ENCODE measurements at regions not wholly inside any gene's neighbourhood (a gene's known extent, or its start where the extent isn't known, plus 50 kb on each side); places are given as distances from the start of the nearest gene placed in this dataset.

GRCh38 chr9:86893811-86894490, 53.4 kb downstream of the GAS1 start:
- Mint-ChIP-seq H3K27ac (no peak overlapping the region), H3K27me3 (no peaks in the 10 kb centered on the region), H3K4me1 (no peaks in the 10 kb centered on the region), H3K9me3 (no peaks in the 10 kb centered on the region), H3K36me3 (no peaks in the 10 kb centered on the region), H3K4me3 (no peak overlapping the region)
- DNase-seq (ENCODE audit: low spot score in 2 of 2), result no peak
- no peak for ATAC-seq (ENCODE audit: low read depth)

DNA sequence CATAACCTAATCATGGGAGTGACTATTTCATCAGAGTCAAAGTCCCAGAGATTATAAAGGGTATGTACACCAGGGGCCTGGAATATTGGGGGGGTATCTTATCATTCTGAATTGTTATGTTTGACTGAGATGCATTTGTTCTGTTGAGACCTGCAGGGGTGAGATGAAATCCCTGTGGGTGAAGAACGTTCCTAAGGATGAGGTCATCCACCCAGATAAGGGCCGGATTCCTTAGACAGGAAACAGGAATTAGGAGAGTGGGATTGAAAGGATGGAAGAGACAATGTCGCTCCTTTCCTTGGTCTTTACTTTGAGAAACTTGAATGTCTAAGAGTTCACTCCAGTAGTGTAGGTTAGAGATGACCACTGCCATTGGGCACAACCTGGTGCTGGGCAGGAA, 54.7 kb downstream of the GAS1 start:
- DNase-seq (ENCODE audit: low spot score in 2 of 2) (no peak), ATAC-seq (ENCODE audit: low read depth) (no peak)
- H3K36me3 Mint-ChIP-seq, result no peaks in the 10 kb centered on the region
- no peaks in the 10 kb centered on the region for H3K9me3 Mint-ChIP-seq
- H3K4me3 Mint-ChIP-seq, result no peak overlapping the region
- no peaks in the 10 kb centered on the region for H3K4me1 Mint-ChIP-seq
- H3K27ac Mint-ChIP-seq, result no peak overlapping the region
- H3K27me3 Mint-ChIP-seq, result no peaks in the 10 kb centered on the region

GRCh38 chr9:86891886-86892437, 55.3 kb downstream of the GAS1 start:
- Mint-ChIP-seq H3K27me3 (no peaks in the 10 kb centered on the region), H3K36me3 (no peaks in the 10 kb centered on the region), H3K4me1 (no peaks in the 10 kb centered on the region), H3K9me3 (no peaks in the 10 kb centered on the region), H3K27ac (no peak overlapping the region), H3K4me3 (no peak overlapping the region)
- DNase-seq (ENCODE audit: low spot score in 2 of 2), result no peak
- ATAC-seq (ENCODE audit: low read depth), result no peak

DNA sequence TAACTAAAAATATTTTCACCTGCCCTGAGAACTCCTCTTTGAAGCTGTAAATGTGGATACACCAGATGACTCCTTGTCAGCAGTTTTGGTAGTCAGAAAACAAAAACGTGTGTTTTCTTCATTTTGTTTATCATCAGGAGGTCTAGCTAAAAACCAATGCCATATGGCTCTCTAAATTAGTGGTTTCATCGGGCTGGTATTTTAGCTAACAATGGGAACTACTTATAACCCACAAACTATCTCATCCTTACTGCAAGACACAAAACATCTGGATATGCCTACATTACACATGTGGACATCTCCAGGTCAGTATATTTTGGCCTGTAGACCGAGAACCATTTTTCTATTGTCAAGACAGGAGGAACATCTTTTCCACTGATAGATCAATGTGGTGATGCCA, 56.2 kb downstream of the GAS1 start:
- no peaks in the 10 kb centered on the region for H3K4me1 Mint-ChIP-seq
- ATAC-seq (ENCODE audit: low read depth) (no peak), DNase-seq (ENCODE audit: low spot score in 2 of 2) (no peak)
- no peak overlapping the region for H3K27ac Mint-ChIP-seq
- no peak overlapping the region for H3K4me3 Mint-ChIP-seq
- H3K9me3 Mint-ChIP-seq, result no peaks in the 10 kb centered on the region
- no peaks in the 10 kb centered on the region for H3K36me3 Mint-ChIP-seq
- peaks cover 6% of the 10 kb centered on the region for H3K27me3 Mint-ChIP-seq

DNA sequence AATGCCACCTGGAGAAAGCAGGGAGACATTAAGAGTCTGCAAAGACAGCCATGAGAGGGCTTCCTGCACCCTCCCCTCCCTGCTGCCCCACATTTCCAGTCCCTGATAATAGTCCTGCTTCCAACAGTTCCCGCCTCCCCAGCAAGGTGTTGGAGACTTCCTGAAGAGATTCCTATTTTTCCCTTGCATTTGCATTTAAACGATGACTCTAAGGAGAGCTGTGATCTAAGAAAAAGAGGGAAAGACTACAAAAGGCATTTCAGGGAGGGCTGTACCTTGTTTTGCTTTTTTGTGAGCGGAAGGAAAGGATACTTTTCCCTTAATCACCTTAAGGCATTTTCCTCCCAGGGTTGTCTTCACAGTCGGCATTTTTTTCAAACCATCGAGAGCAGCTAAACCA, 62.1 kb downstream of the GAS1 start:
- no peaks in the 10 kb centered on the region for H3K9me3 Mint-ChIP-seq
- ATAC-seq (ENCODE audit: low read depth), result no peak
- H3K27me3 Mint-ChIP-seq, result peaks cover 6% of the 10 kb centered on the region
- H3K4me1 Mint-ChIP-seq, result no peaks in the 10 kb centered on the region
- no peak overlapping the region for H3K27ac Mint-ChIP-seq
- H3K4me3 Mint-ChIP-seq, result no peak overlapping the region
- no peak for DNase-seq (ENCODE audit: low spot score in 2 of 2)
- H3K36me3 Mint-ChIP-seq, result no peaks in the 10 kb centered on the region

DNA sequence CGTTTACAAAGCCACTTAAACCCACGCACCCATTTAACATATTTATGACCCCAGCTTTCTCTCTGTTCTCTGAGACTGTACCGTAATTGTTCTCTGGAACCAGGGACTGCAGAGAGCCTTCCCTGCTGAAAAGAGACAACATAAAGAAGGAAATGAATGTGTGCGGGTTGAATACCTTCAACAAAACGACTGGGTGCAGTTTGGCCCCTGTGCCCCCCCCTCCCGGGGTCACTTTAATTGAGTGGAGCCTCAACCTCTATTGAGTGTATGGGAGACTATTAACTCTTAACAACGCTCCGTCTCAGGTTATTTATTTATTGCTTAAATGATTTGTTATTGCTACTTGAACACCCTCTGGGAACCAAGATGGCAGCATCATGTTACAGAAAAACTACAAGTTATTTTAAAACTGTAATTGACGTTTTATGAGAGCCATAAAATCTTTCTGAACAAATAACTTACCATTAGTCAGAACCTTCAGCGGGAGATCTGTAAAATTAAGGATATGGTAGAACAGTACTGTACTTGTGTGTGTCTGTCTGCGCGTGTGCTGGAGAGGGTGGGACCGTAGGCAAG, 70.6 kb downstream of the GAS1 start:
- no peak overlapping the region for H3K27ac Mint-ChIP-seq
- ATAC-seq (ENCODE audit: low read depth) (no peak), DNase-seq (ENCODE audit: low spot score in 2 of 2) (no peak)
- H3K27me3 Mint-ChIP-seq, result peaks cover 2% of the 10 kb centered on the region
- H3K36me3 Mint-ChIP-seq, result no peaks in the 10 kb centered on the region
- peaks cover 2% of the 10 kb centered on the region for H3K9me3 Mint-ChIP-seq
- H3K4me3 Mint-ChIP-seq, result no peak overlapping the region
- no peaks in the 10 kb centered on the region for H3K4me1 Mint-ChIP-seq

- peaks cover 2% of the 10 kb centered on the region for H3K9me3 Mint-ChIP-seq
- peaks cover 8% of the 10 kb centered on the region for H3K27me3 Mint-ChIP-seq
- no peak for ATAC-seq (ENCODE audit: low read depth)
- no peaks in the 10 kb centered on the region for H3K36me3 Mint-ChIP-seq
- H3K4me1 Mint-ChIP-seq, result no peaks in the 10 kb centered on the region
- H3K27ac Mint-ChIP-seq, result no peak overlapping the region
- no peak for DNase-seq (ENCODE audit: low spot score in 2 of 2)
- no peak overlapping the region for H3K4me3 Mint-ChIP-seq
Measured at GRCh38 chr9:86868616-86869015, 78.7 kb downstream of the GAS1 start.

- H3K4me1 Mint-ChIP-seq, result no peaks in the 10 kb centered on the region
- H3K36me3 Mint-ChIP-seq, result no peaks in the 10 kb centered on the region
- H3K27me3 Mint-ChIP-seq, result peaks cover 6% of the 10 kb centered on the region
- DNase-seq (ENCODE audit: low spot score in 2 of 2) (no peak), ATAC-seq (ENCODE audit: low read depth) (no peak)
- H3K4me3 Mint-ChIP-seq, result no peak overlapping the region
- H3K27ac Mint-ChIP-seq, result no peak overlapping the region
- no peaks in the 10 kb centered on the region for H3K9me3 Mint-ChIP-seq
Measured at GRCh38 chr9:86867804-86868313, 79.4 kb downstream of the GAS1 start.

- no peak for ATAC-seq (ENCODE audit: low read depth)
- no peak overlapping the region for H3K27ac Mint-ChIP-seq
- no peaks in the 10 kb centered on the region for H3K36me3 Mint-ChIP-seq
- H3K4me3 Mint-ChIP-seq, result no peak overlapping the region
- H3K4me1 Mint-ChIP-seq, result no peaks in the 10 kb centered on the region
- H3K27me3 Mint-ChIP-seq, result peaks cover 6% of the 10 kb centered on the region
- H3K9me3 Mint-ChIP-seq, result no peaks in the 10 kb centered on the region
- no peak for DNase-seq (ENCODE audit: low spot score in 2 of 2)
Measured at GRCh38 chr9:86865952-86866351, 81.4 kb downstream of the GAS1 start.

GRCh38 chr9:86860006-86860405, 87.3 kb downstream of the GAS1 start:
- Mint-ChIP-seq H3K4me1 (no peaks in the 10 kb centered on the region), H3K27me3 (peaks cover 7% of the 10 kb centered on the region), H3K9me3 (no peaks in the 10 kb centered on the region), H3K4me3 (no peak overlapping the region), H3K27ac (no peak overlapping the region), H3K36me3 (no peaks in the 10 kb centered on the region)
- no peak for DNase-seq (ENCODE audit: low spot score in 2 of 2)
- ATAC-seq (ENCODE audit: low read depth), result no peak

DNA sequence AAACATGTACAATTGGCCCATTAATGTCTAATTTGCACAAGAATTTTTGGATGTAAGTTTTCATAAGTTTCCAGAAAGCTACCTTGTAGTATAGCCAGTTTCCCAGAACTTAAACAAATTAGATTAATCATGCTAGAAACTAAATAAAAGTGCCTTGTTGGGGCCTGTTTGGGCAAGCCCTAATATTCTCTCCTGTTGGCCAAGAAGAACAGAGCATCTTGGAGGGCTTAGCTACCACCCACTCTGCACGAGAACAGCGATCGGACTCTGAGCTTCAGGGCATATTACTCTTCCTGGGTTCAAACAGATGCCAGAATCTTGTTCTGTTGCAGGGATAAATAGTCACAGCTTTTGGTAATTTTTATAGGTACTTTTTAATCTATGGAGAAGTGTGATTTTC, 88.2 kb downstream of the GAS1 start:
- H3K27me3 Mint-ChIP-seq, result peaks cover 2% of the 10 kb centered on the region
- ATAC-seq (ENCODE audit: low read depth), result no peak
- no peaks in the 10 kb centered on the region for H3K4me1 Mint-ChIP-seq
- H3K4me3 Mint-ChIP-seq, result no peak overlapping the region
- H3K9me3 Mint-ChIP-seq, result no peaks in the 10 kb centered on the region
- no peak overlapping the region for H3K27ac Mint-ChIP-seq
- DNase-seq (ENCODE audit: low spot score in 2 of 2), result no peak
- H3K36me3 Mint-ChIP-seq, result no peaks in the 10 kb centered on the region

GRCh38 chr9:86858009-86858408, 89.3 kb downstream of the GAS1 start:
- H3K4me1 Mint-ChIP-seq, result no peaks in the 10 kb centered on the region
- no peak overlapping the region for H3K4me3 Mint-ChIP-seq
- no peaks in the 10 kb centered on the region for H3K9me3 Mint-ChIP-seq
- ATAC-seq (ENCODE audit: low read depth) (no peak), DNase-seq (ENCODE audit: low spot score in 2 of 2) (no peak)
- H3K36me3 Mint-ChIP-seq, result no peaks in the 10 kb centered on the region
- H3K27me3 Mint-ChIP-seq, result peaks cover 2% of the 10 kb centered on the region
- H3K27ac Mint-ChIP-seq, result no peak overlapping the region

GRCh38 chr9:86856259-86856658, 91.0 kb downstream of the GAS1 start:
- Mint-ChIP-seq H3K4me3 (no peak overlapping the region), H3K27me3 (peaks cover 2% of the 10 kb centered on the region), H3K36me3 (no peaks in the 10 kb centered on the region), H3K4me1 (no peaks in the 10 kb centered on the region), H3K9me3 (peaks cover 5% of the 10 kb centered on the region), H3K27ac (no peak overlapping the region)
- DNase-seq (ENCODE audit: low spot score in 2 of 2) (no peak), ATAC-seq (ENCODE audit: low read depth) (no peak)

DNA sequence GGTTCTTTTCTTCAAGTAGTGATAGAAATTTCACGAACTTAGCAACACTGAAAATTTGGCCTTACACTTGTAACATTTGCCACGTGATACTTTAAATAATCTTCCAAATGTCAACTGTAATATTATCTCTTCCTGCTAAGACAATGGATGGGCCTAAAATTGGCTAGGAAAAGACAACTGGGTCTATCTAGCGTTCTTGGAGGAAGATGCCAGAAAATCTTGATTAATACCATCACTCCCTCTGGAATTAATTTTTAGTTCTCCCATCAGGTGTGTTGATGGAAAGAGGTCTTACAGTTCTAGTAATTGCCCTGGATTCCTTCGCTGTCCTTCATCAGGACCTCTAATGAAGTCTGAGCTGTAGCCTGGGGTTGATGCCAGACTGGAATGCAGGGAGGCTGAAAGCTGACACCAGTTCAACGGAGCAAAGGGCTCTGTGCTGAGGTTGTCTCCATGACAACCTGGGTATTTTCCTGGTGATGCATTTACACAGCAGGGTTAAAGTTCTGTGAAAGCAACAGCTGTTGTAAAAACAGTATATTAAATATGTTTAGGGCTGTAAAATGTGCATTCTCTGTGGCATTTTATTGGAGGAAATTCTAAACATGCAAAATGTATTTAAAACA, 92.3 kb downstream of the GAS1 start:
- Mint-ChIP-seq H3K36me3 (no peaks in the 10 kb centered on the region), H3K27ac (no peak overlapping the region), H3K9me3 (peaks cover 5% of the 10 kb centered on the region), H3K27me3 (peaks cover 2% of the 10 kb centered on the region), H3K4me1 (no peaks in the 10 kb centered on the region), H3K4me3 (no peak overlapping the region)
- DNase-seq (ENCODE audit: low spot score in 2 of 2), result no peak
- ATAC-seq (ENCODE audit: low read depth), result no peak

Measured in memory B cell (primary cell).